Gastrocnemius medialis (tissue), 4 donors: ENCODE measurements at regions not wholly inside any gene's neighbourhood (a gene's known extent, or its start where the extent isn't known, plus 50 kb on each side); places are given as distances from the start of the nearest gene placed in this dataset.

Experiments used
- POLR2A ChIP-seq, 2 donors: fragments of 450-650 bp; IDR thresholded peaks; one replicate each; pipeline ENCODE4 v1.6.1; 2017; ENCODE audit warnings: antibody characterized with exemption in 2 of 2, mild to moderate bottlenecking in 2 of 2, moderate library complexity in 2 of 2
- TF ChIP-seq, protein P1 (sequence below), 5 experiments: fragments of 450-650 bp in 3 of 5; fragments of 200-600 bp in 2 of 5; sonication (generic) in 2 of 5; IDR thresholded peaks in 4 of 5; conservative IDR thresholded peaks in 1 of 5; 1 replicate in 4 of 5; 2 replicates in 1 of 5; pipeline ENCODE4 v1.5.1; 2016 to 2019; ENCODE audit warnings: antibody characterized with exemption in 5 of 5, mild to moderate bottlenecking in 3 of 5, moderate library complexity in 3 of 5

GRCh38 chr5:108638021-108638420 lies 109.7 kb upstream of the FER start:
- no peak for TF ChIP-seq POLR2A (IDR thresholded peaks at IDR 0.05)
- TF ChIP-seq, protein P1, sequence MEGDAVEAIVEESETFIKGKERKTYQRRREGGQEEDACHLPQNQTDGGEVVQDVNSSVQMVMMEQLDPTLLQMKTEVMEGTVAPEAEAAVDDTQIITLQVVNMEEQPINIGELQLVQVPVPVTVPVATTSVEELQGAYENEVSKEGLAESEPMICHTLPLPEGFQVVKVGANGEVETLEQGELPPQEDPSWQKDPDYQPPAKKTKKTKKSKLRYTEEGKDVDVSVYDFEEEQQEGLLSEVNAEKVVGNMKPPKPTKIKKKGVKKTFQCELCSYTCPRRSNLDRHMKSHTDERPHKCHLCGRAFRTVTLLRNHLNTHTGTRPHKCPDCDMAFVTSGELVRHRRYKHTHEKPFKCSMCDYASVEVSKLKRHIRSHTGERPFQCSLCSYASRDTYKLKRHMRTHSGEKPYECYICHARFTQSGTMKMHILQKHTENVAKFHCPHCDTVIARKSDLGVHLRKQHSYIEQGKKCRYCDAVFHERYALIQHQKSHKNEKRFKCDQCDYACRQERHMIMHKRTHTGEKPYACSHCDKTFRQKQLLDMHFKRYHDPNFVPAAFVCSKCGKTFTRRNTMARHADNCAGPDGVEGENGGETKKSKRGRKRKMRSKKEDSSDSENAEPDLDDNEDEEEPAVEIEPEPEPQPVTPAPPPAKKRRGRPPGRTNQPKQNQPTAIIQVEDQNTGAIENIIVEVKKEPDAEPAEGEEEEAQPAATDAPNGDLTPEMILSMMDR (IDR thresholded peaks at IDR 0.05 in 4 of 5, conservative IDR thresholded peaks at IDR 0.05 in 1 of 5): no peak
